ENCODE measurements at regions not wholly inside any gene's neighbourhood (a gene's known extent, or its start where the extent isn't known, plus 50 kb on each side); places are given as distances from the start of the nearest gene placed in this dataset.

- Histone ChIP-seq H3K4me3 (ENCODE audit: insufficient read depth, low read depth, low read length) (no peak overlapping the region), H3K36me3 (ENCODE audit: control insufficient read depth, insufficient read depth, low read length) (no peaks in the 10 kb centered on the region), H3K9me3 (ENCODE audit: control insufficient read depth, insufficient read depth, low read length) (peaks cover 6% of the 10 kb centered on the region), H2AK5ac (ENCODE audit: low read depth, low read length) (no peak overlapping the region), H2BK20ac (ENCODE audit: low read depth, low read length) (no peak overlapping the region), H4K91ac (ENCODE audit: insufficient read depth, low read depth, low read length) (no peak overlapping the region), H3K27ac (ENCODE audit: insufficient read depth, low read length) (no peak overlapping the region), H2BK5ac (ENCODE audit: low read depth, low read length, poor library complexity, severe bottlenecking) (no peak overlapping the region), H3K56ac (ENCODE audit: extremely low read depth, insufficient read depth, low read length) (no peak overlapping the region), H3K14ac (replicated peaks; ENCODE audit: low read depth, low read length) (no peak overlapping the region), H3K18ac (ENCODE audit: low read depth, low read length) (no peak overlapping the region), H3K4me2 (ENCODE audit: low read depth, low read length) (no peak overlapping the region), H2BK120ac (ENCODE audit: low read depth, low read length) (no peak overlapping the region), H3K79me1 (ENCODE audit: low read depth in 1 of 2, low read length in 2 of 2) (no peaks in the 10 kb centered on the region), H3K23ac (ENCODE audit: low read depth, low read length) (no peak overlapping the region), H2AFZ (replicated peaks; ENCODE audit: low read length, poor library complexity) (no peak overlapping the region), H2AK9ac (replicated peaks; ENCODE audit: low read depth, low read length, poor library complexity) (no peak overlapping the region), H3K9me1 (ENCODE audit: insufficient read depth, low read length) (no peaks in the 10 kb centered on the region), H3K9ac (ENCODE audit: low read depth, low read length) (no peak overlapping the region), H3K4me1 (ENCODE audit: control insufficient read depth, insufficient read depth, low read length) (no peaks in the 10 kb centered on the region), H2BK15ac (ENCODE audit: low read depth, low read length) (no peak overlapping the region), H4K20me1 (ENCODE audit: insufficient read depth, low read length) (no peaks in the 10 kb centered on the region), H4K8ac (ENCODE audit: low read depth in 2 of 2, low read length in 2 of 2) (no peak overlapping the region), H3K4ac (ENCODE audit: low read depth, low read length) (no peak overlapping the region), H3K27me3 (ENCODE audit: control insufficient read depth, insufficient read depth, low read length) (no peaks in the 10 kb centered on the region), H4K5ac (ENCODE audit: low read depth, low read length) (no peak overlapping the region)
- in situ Hi-C loops (cut with MboI; ENCODE audit: low sequenced_read_pairs) (no loop called here), intact Hi-C loops (cut with micrococcal nuclease) (no loop called here), dilution Hi-C loops (cut with HindIII; ENCODE audit: low sequenced_read_pairs, unreplicated experiment) (no loop called here)
- CTCF ChIA-PET = no interaction called here
- POLR2A ChIA-PET (ENCODE audit: unreplicated experiment) = no interaction called here
- TF ChIP-seq MAZ (IDR thresholded peaks at IDR 0.05; ENCODE audit: borderline replicate concordance, low read depth, low read length) = no peak
- no peak for TF ChIP-seq MXI1 (IDR thresholded peaks at IDR 0.05; ENCODE audit: borderline replicate concordance, low read depth, low read length)
- no peak for TF ChIP-seq FOS (IDR thresholded peaks at IDR 0.05; ENCODE audit: low read depth, low read length)
- no peak for TF ChIP-seq CEBPB (IDR thresholded peaks at IDR 0.05; ENCODE audit: low read depth, low read length)
- TF ChIP-seq USF2 (IDR thresholded peaks at IDR 0.05; ENCODE audit: low read depth, low read length) = no peak
- no peak for TF ChIP-seq ELK1 (IDR thresholded peaks at IDR 0.05; ENCODE audit: borderline replicate concordance, low read depth, low read length)
- no peak for TF ChIP-seq BHLHE40 (IDR thresholded peaks at IDR 0.05; ENCODE audit: low read depth, low read length)
- no peak for TF ChIP-seq CHD1 (IDR thresholded peaks at IDR 0.05; ENCODE audit: low read depth, low read length)
- no peak for TF ChIP-seq CTCF (conservative IDR thresholded peaks at IDR 0.05; ENCODE audit: low read depth, low read length)
- BruUV-seq (replicated peaks) = no TSS peak
- DNase-seq = no peak
- ATAC-seq (ENCODE audit: low read depth) = no peak
Measured at GRCh38 chr10:118148247-118148646, 101.5 kb upstream of the RAB11FIP2 start.

Measured in IMR-90 (cell line).